ENCODE measurements at regions not wholly inside any gene's neighbourhood (a gene's known extent, or its start where the extent isn't known, plus 50 kb on each side); places are given as distances from the start of the nearest gene placed in this dataset.

DNA sequence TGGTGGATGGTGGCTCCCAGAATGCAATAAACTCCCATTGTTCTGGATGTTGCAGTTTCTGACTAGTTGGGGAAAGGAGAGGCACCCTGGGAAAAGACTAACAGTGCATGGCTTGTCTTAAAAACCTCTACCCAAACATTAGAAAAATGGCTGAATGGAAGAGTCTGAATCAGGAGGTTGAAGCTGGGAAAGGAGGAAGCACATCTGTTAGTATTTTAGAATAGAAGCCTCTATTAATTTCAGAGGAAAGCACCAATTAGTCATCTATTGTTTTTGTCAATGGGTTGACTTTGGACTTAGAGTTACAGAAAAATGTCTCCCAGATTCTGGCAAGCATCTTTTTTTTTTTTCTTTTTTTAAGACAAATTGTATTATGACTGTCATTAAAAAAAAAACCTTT lies 56.1 kb upstream of the ELMO1 start:
- intact Hi-C loops (cut with DNase I, micrococcal nuclease): no loop called here
- no peak overlapping the region for H3K4me3 Mint-ChIP-seq
- H3K27me3 ChIP-seq (ENCODE audit: control insufficient read depth in 1 of 2, insufficient read depth in 2 of 2, low read length in 2 of 2): peaks cover 0 to 4% of the 10 kb centered on the region in 2 experiments
- H3K27me3 Mint-ChIP-seq: peaks cover 19% of the 10 kb centered on the region
- H3K27ac ChIP-seq (ENCODE audit: low read depth in 1 of 2, low read length in 2 of 2): no peak overlapping the region
- H3K36me3 ChIP-seq (ENCODE audit: insufficient read depth, low read length): no peaks in the 10 kb centered on the region
- CTCF ChIA-PET: no interaction called here
- no peaks in the 10 kb centered on the region for H3K4me1 ChIP-seq (ENCODE audit: insufficient read depth, low read length)
- POLR2A ChIA-PET: no interaction called here
- H3K27ac Mint-ChIP-seq: no peak overlapping the region
- no peak for TF ChIP-seq CTCF (IDR thresholded peaks at IDR 0.05)
- ATAC-seq (ENCODE audit: poor library complexity): no peak
- H3K9me3 Mint-ChIP-seq: no peaks in the 10 kb centered on the region
- H3K4me3 ChIP-seq (ENCODE audit: low read length): no peak overlapping the region
- no peaks in the 10 kb centered on the region for H3K9me3 ChIP-seq (ENCODE audit: control insufficient read depth in 1 of 2, insufficient read depth in 1 of 2, low read length in 2 of 2)
- no peaks in the 10 kb centered on the region for H3K4me1 Mint-ChIP-seq (ENCODE audit: low read depth)
- H3K36me3 Mint-ChIP-seq (ENCODE audit: low read depth): no peaks in the 10 kb centered on the region
- no peak for DNase-seq

GRCh38 chr7:37505750-37506353 lies 57.2 kb upstream of the ELMO1 start:
- H3K4me3 Mint-ChIP-seq: no peak overlapping the region
- H3K27me3 Mint-ChIP-seq: peaks cover 25% of the 10 kb centered on the region

GRCh38 chr7:37508118-37508517 lies 59.5 kb upstream of the ELMO1 start:
- Mint-ChIP-seq H3K27ac (no peak overlapping the region), H3K27me3 (peaks cover 25% of the 10 kb centered on the region), H3K36me3 (ENCODE audit: low read depth) (no peaks in the 10 kb centered on the region), H3K9me3 (no peaks in the 10 kb centered on the region), H3K4me1 (ENCODE audit: low read depth) (no peaks in the 10 kb centered on the region), H3K4me3 (no peak overlapping the region)
- ChIA-PET CTCF (interaction anchor here (1.8 kb wide), 1 partner anchor 273 kb away, joined by 4 read pairs; no protein-coding TSS in a partner anchor), POLR2A (no interaction called here)
- no peak for TF ChIP-seq CTCF (IDR thresholded peaks at IDR 0.05)
- Histone ChIP-seq H3K27me3 (ENCODE audit: control insufficient read depth in 1 of 2, insufficient read depth in 2 of 2, low read length in 2 of 2) (peaks cover 0 to 4% of the 10 kb centered on the region in 2 experiments), H3K9me3 (ENCODE audit: control insufficient read depth in 1 of 2, insufficient read depth in 1 of 2, low read length in 2 of 2) (no peaks in the 10 kb centered on the region), H3K4me3 (ENCODE audit: low read length) (no peak overlapping the region), H3K4me1 (ENCODE audit: insufficient read depth, low read length) (no peaks in the 10 kb centered on the region), H3K36me3 (ENCODE audit: insufficient read depth, low read length) (no peaks in the 10 kb centered on the region), H3K27ac (ENCODE audit: low read depth in 1 of 2, low read length in 2 of 2) (no peak overlapping the region)
- DNase-seq (no peak), ATAC-seq (ENCODE audit: poor library complexity) (no peak)
- intact Hi-C loops (cut with DNase I, micrococcal nuclease): no loop called here

More at GRCh38 chr7:37505750-37506353, 57.2 kb upstream of the ELMO1 start:
- H3K27ac ChIP-seq (ENCODE audit: low read depth in 1 of 2, low read length in 2 of 2): no peak overlapping the region
- peaks cover 0 to 4% of the 10 kb centered on the region in 2 experiments for H3K27me3 ChIP-seq (ENCODE audit: control insufficient read depth in 1 of 2, insufficient read depth in 2 of 2, low read length in 2 of 2)
- TF ChIP-seq CTCF (IDR thresholded peaks at IDR 0.05): no peak
- H3K27ac Mint-ChIP-seq: no peak overlapping the region
- ChIA-PET CTCF (interaction anchor here (1.2 kb wide), 1 partner anchor 10 kb away, joined by 3 read pairs; no protein-coding TSS in a partner anchor), POLR2A (interaction anchor here (0.5 kb wide), 1 partner anchor 152 kb away, joined by 3 read pairs; no protein-coding TSS in a partner anchor)
- H3K9me3 ChIP-seq (ENCODE audit: control insufficient read depth in 1 of 2, insufficient read depth in 1 of 2, low read length in 2 of 2): no peaks in the 10 kb centered on the region
- H3K4me1 Mint-ChIP-seq (ENCODE audit: low read depth): no peaks in the 10 kb centered on the region
- H3K9me3 Mint-ChIP-seq: no peaks in the 10 kb centered on the region
- no peak for DNase-seq
- intact Hi-C loops (cut with DNase I, micrococcal nuclease): no loop called here
- ATAC-seq (ENCODE audit: poor library complexity): no peak
- no peaks in the 10 kb centered on the region for H3K4me1 ChIP-seq (ENCODE audit: insufficient read depth, low read length)
- H3K4me3 ChIP-seq (ENCODE audit: low read length): no peak overlapping the region
- H3K36me3 Mint-ChIP-seq (ENCODE audit: low read depth): no peaks in the 10 kb centered on the region
- no peaks in the 10 kb centered on the region for H3K36me3 ChIP-seq (ENCODE audit: insufficient read depth, low read length)
